K562 (cell line): ENCODE measurements at regions not wholly inside any gene's neighbourhood (a gene's known extent, or its start where the extent isn't known, plus 50 kb on each side); places are given as distances from the start of the nearest gene placed in this dataset.

ENCODE experiments used
- ATAC-seq: fragments of 200-7000 bp; cut with Tn5 transposase; 3 replicates; pipeline ENCODE4 v1.9.1; 2020; ENCODE audit warnings: moderate library complexity
- BruUV-seq: library from RNA; stranded (reverse); fragments of 400-500 nt; replicated peaks from 2 replicates; lab custom pipeline; 2021; lab: Mats Ljungman, UMichigan
- CTCF ChIA-PET: fragments of 300-600 bp; formaldehyde crosslinking; extraction: SDS; loops from one replicate; lab custom pipeline; 2021; ENCODE audit warnings: low intra/inter-chr PET ratio; lab: Yijun Ruan, JAX
- POLR2A ChIA-PET: fragments of 300-600, 350-650 bp; sonication (Branson Sonifier 250); formaldehyde crosslinking; extraction: SDS; loops from one replicate; lab custom pipeline; 2021; ENCODE audit warnings: antibody characterized with exemption, inconsistent platforms; lab: Yijun Ruan, JAX
- DNase-seq, 4 experiments: peaks; one replicate each; pipeline versions ENCODE4 v3.0.0 to v3.0.0-alpha.2; 2011 to 2018; ENCODE audit warnings: low spot score in 3 of 4, mixed read lengths in 3 of 4; ENCODE audit errors: extremely low read depth in 1 of 4
- FAIRE-seq: peaks from 2 replicates; lab custom pipeline; 2011; peaks lifted over from hg19 to GRCh38; lab: Jason Lieb, UNC
- H2AFZ ChIP-seq: 2 replicates; pipeline ENCODE4 v1.6.0; 2011; ENCODE audit warnings: low read depth, low read length, control low read depth, inconsistent platforms
- H3K27ac ChIP-seq: fragments of 200-600 bp; 3 replicates; pipeline ENCODE4 v1.8.0; 2011; ENCODE audit warnings: low read depth, mild to moderate bottlenecking, control low read depth, inconsistent platforms, low read length, moderate library complexity, mixed read lengths; ENCODE audit errors: extremely low read depth
- H3K27me3 ChIP-seq, 2 experiments: fragments of 300-600 bp in 1 of 2; 2 replicates in 1 of 2; 3 replicates in 1 of 2; pipeline versions ENCODE4 v1.6.0 to v1.8.0; 2011; ENCODE audit warnings: inconsistent platforms in 2 of 2, low read length in 2 of 2, mild to moderate bottlenecking in 1 of 2, mixed read lengths in 1 of 2, moderate library complexity in 1 of 2; ENCODE audit not compliant: control insufficient read depth in 2 of 2, insufficient read depth in 2 of 2
- H3K36me3 ChIP-seq: fragments of 300-600 bp; 3 replicates; pipeline ENCODE4 v1.8.0; 2011; ENCODE audit warnings: mild to moderate bottlenecking, low read length, inconsistent platforms; ENCODE audit not compliant: control insufficient read depth, insufficient read depth
- H3K4me1 ChIP-seq, 2 experiments: fragments of 200-600 bp in 1 of 2; replicated peaks in 1 of 2; 2 replicates in 1 of 2; 3 replicates in 1 of 2; pipeline versions ENCODE4 v1.5.1 to v1.8.0; 2011; ENCODE audit warnings: inconsistent platforms in 2 of 2, low read length in 2 of 2, mild to moderate bottlenecking in 1 of 2, mixed read lengths in 1 of 2, moderate library complexity in 1 of 2; ENCODE audit not compliant: control insufficient read depth in 2 of 2, insufficient read depth in 2 of 2
- H3K4me2 ChIP-seq: 2 replicates; pipeline ENCODE4 v1.6.1; 2011; ENCODE audit warnings: low read length, control low read depth, inconsistent platforms, mixed read lengths; ENCODE audit not compliant: insufficient read depth
- H3K4me3 ChIP-seq: fragments of 200-600 bp; sonication (generic), shearing (Covaris generic); 2 replicates; pipeline ENCODE4 v1.5.1; 2016; ENCODE audit warnings: control low read depth, inconsistent platforms
- H3K79me2 ChIP-seq: fragments of 200-600 bp; 3 replicates; pipeline ENCODE4 v1.8.0; 2011; ENCODE audit warnings: low read length, inconsistent platforms; ENCODE audit not compliant: control insufficient read depth, insufficient read depth
- H3K9ac ChIP-seq, 2 experiments: 2 replicates each; pipeline versions ENCODE4 v1.6.0 to v1.6.1; 2011; ENCODE audit warnings: low read depth in 2 of 2, low read length in 2 of 2, control low read depth in 1 of 2, inconsistent platforms in 1 of 2, mild to moderate bottlenecking in 1 of 2, mixed read lengths in 1 of 2; ENCODE audit not compliant: insufficient read depth in 1 of 2
- H3K9me1 ChIP-seq: one replicate; pipeline ENCODE4 v1.6.0; 2011; ENCODE audit warnings: inconsistent platforms, mild to moderate bottlenecking, low read length, moderate library complexity; ENCODE audit not compliant: control insufficient read depth, insufficient read depth
- H3K9me3 ChIP-seq: replicated peaks from 2 replicates; pipeline ENCODE4 v1.5.1; 2011; ENCODE audit warnings: low read depth, low read length, inconsistent platforms; ENCODE audit not compliant: control insufficient read depth, insufficient read depth
- H4K20me1 ChIP-seq: replicated peaks from 2 replicates; pipeline ENCODE4 v1.6.1; 2011; ENCODE audit warnings: low read length, inconsistent platforms, mixed read lengths; ENCODE audit not compliant: control insufficient read depth, insufficient read depth
- CUX1 ChIP-seq: fragments of 200-800 bp; sonication (Bioruptor generic); IDR thresholded peaks from 2 replicates; pipeline ENCODE4 v1.6.1; 2016; ENCODE audit warnings: missing genetic modification characterization, missing compliant biosample characterization
- EP300 ChIP-seq: IDR thresholded peaks from 2 replicates; pipeline ENCODE4 v1.6.1; 2012; ENCODE audit warnings: low read length, improper control_type of control experiment
- ERF ChIP-seq: fragments of 450-650 bp; formaldehyde crosslinking; IDR thresholded peaks from 2 replicates; pipeline ENCODE4 v1.4.0; 2020; ENCODE audit warnings: mild to moderate bottlenecking, mixed read lengths
- GATAD2B ChIP-seq: fragments of 450-650 bp; IDR thresholded peaks from 2 replicates; pipeline ENCODE4 v1.6.1; 2017; ENCODE audit warnings: mild to moderate bottlenecking, borderline replicate concordance
- LEF1 ChIP-seq: fragments of 450-650 bp; IDR thresholded peaks from 2 replicates; pipeline ENCODE4 v1.6.1; 2016; ENCODE audit warnings: mild to moderate bottlenecking
- MTF1 ChIP-seq: fragments of 250-450 bp; sonication (Bioruptor Pico); IDR thresholded peaks from 2 replicates; pipeline ENCODE4 v1.9.0; 2021; ENCODE audit warnings: moderate library complexity, mild to moderate bottlenecking, inconsistent platforms, borderline replicate concordance
- PKNOX1 ChIP-seq: fragments of 450-650 bp; IDR thresholded peaks from 2 replicates; pipeline ENCODE4 v1.6.1; 2016
- RUNX1 ChIP-seq: sonication (generic); IDR thresholded peaks from 2 replicates; pipeline ENCODE4 v1.6.1; 2016; ENCODE audit warnings: antibody characterized with exemption, low read depth
- SOX6 ChIP-seq: fragments of 450-650 bp; IDR thresholded peaks from 2 replicates; pipeline ENCODE4 v1.6.1; 2014; ENCODE audit warnings: mild to moderate bottlenecking
- ZC3H8 ChIP-seq: fragments of 450-650 bp; IDR thresholded peaks from 2 replicates; pipeline ENCODE4 v1.6.1; 2017
- ZNF140 ChIP-seq: fragments of 250-450 bp; sonication (Bioruptor Pico); IDR thresholded peaks from 2 replicates; pipeline ENCODE4 v1.8.0; 2021; ENCODE audit warnings: moderate library complexity, mild to moderate bottlenecking, inconsistent platforms
- ZNF217 ChIP-seq: sonication (generic); formaldehyde crosslinking; IDR thresholded peaks from 2 replicates; pipeline ENCODE4 v1.8.0; 2022; ENCODE audit warnings: mild to moderate bottlenecking, missing genetic modification reagents
- ZNF668 ChIP-seq: fragments of 250-450 bp; sonication (Bioruptor Pico); IDR thresholded peaks from 2 replicates; pipeline ENCODE4 v1.8.0; 2022; ENCODE audit warnings: mild to moderate bottlenecking, inconsistent platforms
- ZNF696 ChIP-seq: fragments of 250-450 bp; sonication (Bioruptor Pico); conservative IDR thresholded peaks from 2 replicates; pipeline ENCODE4 v1.4.0; 2020; ENCODE audit warnings: mild to moderate bottlenecking, moderate library complexity
- WGBS: fragments of 100-300 bp; shearing (Covaris generic); methylation state at CpG from one replicate; pipeline ENCODE4 v1.1.6; 2016; ENCODE audit warnings: low coverage, mixed read lengths; ENCODE audit not compliant: insufficient coverage; ENCODE audit errors: missing lambda C conversion rate; 5-methylcytosine and 5-hydroxymethylcytosine counted together
- in situ Hi-C: fragments of 300-500 bp; cut with MboI; formaldehyde crosslinking; loops from 4 replicates; pipeline ENCODE4 v1.15.0; 2018; ENCODE audit warnings: inconsistent platforms, mixed read lengths
- intact Hi-C: fragments of 100-400 bp; cut with micrococcal nuclease; formaldehyde crosslinking; loops from 2 replicates; pipeline ENCODE4 v1.14.2; 2022

DNA sequence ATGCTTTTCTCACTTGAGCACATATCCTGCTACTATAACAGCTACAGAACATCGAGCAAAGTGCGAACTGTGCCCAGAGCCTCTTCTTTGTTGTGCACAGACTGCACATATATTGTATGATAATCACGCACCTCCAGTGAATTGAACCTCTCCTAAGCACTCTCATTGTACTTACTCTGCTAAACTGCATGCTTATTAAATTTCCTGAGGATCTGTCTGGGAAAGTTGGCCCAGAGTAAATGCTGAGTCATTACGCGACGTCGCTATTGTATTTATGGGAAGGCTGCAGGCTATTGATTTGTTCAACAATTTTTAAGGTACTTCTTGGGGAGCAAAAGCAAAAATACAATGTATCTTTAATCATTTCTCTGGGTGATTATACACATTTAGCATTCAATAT is 399.6 kb upstream of the DSEL start:
- H3K27ac ChIP-seq = no peak overlapping the region
- no peaks in the 10 kb centered on the region for H3K9me3 ChIP-seq
- FAIRE-seq (no peak), DNase-seq (no peak), ATAC-seq (no peak)
- no peak overlapping the region for H3K4me2 ChIP-seq
- no peaks in the 10 kb centered on the region for H3K4me1 ChIP-seq
- ChIA-PET POLR2A (no interaction called here), CTCF (no interaction called here)
- H2AFZ ChIP-seq = no peak overlapping the region
- no peaks in the 10 kb centered on the region for H3K36me3 ChIP-seq
- in situ Hi-C loops = no loop called here
- intact Hi-C loops = no loop called here
- H4K20me1 ChIP-seq = no peaks in the 10 kb centered on the region
- H3K9me1 ChIP-seq = no peaks in the 10 kb centered on the region
- no peak overlapping the region for H3K4me3 ChIP-seq
- no peak overlapping the region for H3K9ac ChIP-seq
- 1% methylated on average over 7 of the region's 7 CpGs for WGBS
- no peaks in the 10 kb centered on the region for H3K79me2 ChIP-seq
- BruUV-seq = no TSS peak
- TF ChIP-seq PKNOX1 (no peak), ZNF140 (CRISPR knock-in tag) (no peak), GATAD2B (no peak), LEF1 (no peak), CUX1 (CRISPR knock-in tag) (no peak), ZNF217 (no peak), MTF1 (CRISPR knock-in tag) (no peak), ERF (no peak), SOX6 (no peak), EP300 (no peak), ZNF668 (CRISPR knock-in tag) (no peak), ZC3H8 (no peak), ZNF696 (no peak), RUNX1 (no peak)
- H3K27me3 ChIP-seq = no peaks in the 10 kb centered on the region
